ENCODE measurements at regions not wholly inside any gene's neighbourhood (a gene's known extent, or its start where the extent isn't known, plus 50 kb on each side); places are given as distances from the start of the nearest gene placed in this dataset.

DNA sequence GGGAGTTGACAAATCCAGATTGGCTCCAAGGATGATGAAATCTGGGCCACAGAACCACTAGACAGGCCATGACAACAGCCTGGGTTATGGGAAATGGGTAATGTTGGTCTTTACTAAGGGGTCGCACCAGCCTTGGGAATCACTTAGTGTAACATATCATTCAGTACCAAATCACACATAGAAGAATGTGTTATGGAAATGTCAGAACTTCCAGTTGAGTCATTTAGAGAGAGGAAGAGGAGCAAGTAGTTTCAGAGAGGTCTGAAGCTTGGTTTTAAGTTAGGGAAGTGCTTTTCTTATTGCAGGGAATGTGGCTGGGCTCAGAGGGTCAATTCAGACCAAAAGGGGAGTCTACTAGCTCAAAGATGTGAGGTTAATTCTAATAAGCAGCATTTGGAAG is 241.6 kb upstream of the ZPLD1 start:
- TF ChIP-seq, protein P1, sequence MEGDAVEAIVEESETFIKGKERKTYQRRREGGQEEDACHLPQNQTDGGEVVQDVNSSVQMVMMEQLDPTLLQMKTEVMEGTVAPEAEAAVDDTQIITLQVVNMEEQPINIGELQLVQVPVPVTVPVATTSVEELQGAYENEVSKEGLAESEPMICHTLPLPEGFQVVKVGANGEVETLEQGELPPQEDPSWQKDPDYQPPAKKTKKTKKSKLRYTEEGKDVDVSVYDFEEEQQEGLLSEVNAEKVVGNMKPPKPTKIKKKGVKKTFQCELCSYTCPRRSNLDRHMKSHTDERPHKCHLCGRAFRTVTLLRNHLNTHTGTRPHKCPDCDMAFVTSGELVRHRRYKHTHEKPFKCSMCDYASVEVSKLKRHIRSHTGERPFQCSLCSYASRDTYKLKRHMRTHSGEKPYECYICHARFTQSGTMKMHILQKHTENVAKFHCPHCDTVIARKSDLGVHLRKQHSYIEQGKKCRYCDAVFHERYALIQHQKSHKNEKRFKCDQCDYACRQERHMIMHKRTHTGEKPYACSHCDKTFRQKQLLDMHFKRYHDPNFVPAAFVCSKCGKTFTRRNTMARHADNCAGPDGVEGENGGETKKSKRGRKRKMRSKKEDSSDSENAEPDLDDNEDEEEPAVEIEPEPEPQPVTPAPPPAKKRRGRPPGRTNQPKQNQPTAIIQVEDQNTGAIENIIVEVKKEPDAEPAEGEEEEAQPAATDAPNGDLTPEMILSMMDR (IDR thresholded peaks at IDR 0.05; ENCODE audit: insufficient read depth, low read depth, low read length): no peak
- POLR2A ChIA-PET: no interaction called here
- CTCF ChIA-PET: interaction anchor here (1.0 to 1.5 kb wide), 2 partner anchors 11 to 28 kb away, joined by 3 read pairs; no protein-coding TSS in a partner anchor

GRCh38 chr3:102194001-102194400 is 240.8 kb upstream of the ZPLD1 start:
- Histone ChIP-seq H3K27me3 (ENCODE audit: control insufficient read depth, insufficient read depth, low read length) (no peaks in the 10 kb centered on the region), H3K36me3 (ENCODE audit: control insufficient read depth, insufficient read depth, low read length) (no peaks in the 10 kb centered on the region), H3K4me3 (ENCODE audit: low read depth, low read length) (no peak overlapping the region)
- TF ChIP-seq, protein P1 (IDR thresholded peaks at IDR 0.05; ENCODE audit: insufficient read depth, low read depth, low read length): no peak
- ChIA-PET CTCF (interaction anchor here (1.0 kb wide), 1 partner anchor 28 kb away, joined by 3 read pairs; no protein-coding TSS in a partner anchor), POLR2A (no interaction called here)
- no peak for DNase-seq (ENCODE audit: low read depth)

More for the DNA sequence above, 241.6 kb upstream of the ZPLD1 start:
- Histone ChIP-seq H3K36me3 (ENCODE audit: control insufficient read depth, insufficient read depth, low read length) (no peaks in the 10 kb centered on the region), H3K27me3 (ENCODE audit: control insufficient read depth, insufficient read depth, low read length) (no peaks in the 10 kb centered on the region), H3K4me3 (ENCODE audit: low read depth, low read length) (no peak overlapping the region)
- no peak for DNase-seq (ENCODE audit: low read depth)

GRCh38 chr3:102194760-102195159 is 240.1 kb upstream of the ZPLD1 start:
- POLR2A ChIA-PET: no interaction called here

GRCh38 chr3:102195198-102195948 is 239.4 kb upstream of the ZPLD1 start:
- ChIA-PET CTCF (interaction anchor here (0.7 to 1.4 kb wide), 3 partner anchors 9 to 110 kb away, joined by 3 read pairs; no protein-coding TSS in a partner anchor), POLR2A (no interaction called here)
- no peaks in the 10 kb centered on the region for H3K27me3 ChIP-seq (ENCODE audit: control insufficient read depth, insufficient read depth, low read length)
- TF ChIP-seq, protein P1 (IDR thresholded peaks at IDR 0.05; ENCODE audit: insufficient read depth, low read depth, low read length): no peak
- no peak for DNase-seq (ENCODE audit: low read depth)
- no peak overlapping the region for H3K4me3 ChIP-seq (ENCODE audit: low read depth, low read length)
- H3K36me3 ChIP-seq (ENCODE audit: control insufficient read depth, insufficient read depth, low read length): no peaks in the 10 kb centered on the region

More at GRCh38 chr3:102194760-102195159, 240.1 kb upstream of the ZPLD1 start:
- Histone ChIP-seq H3K27me3 (ENCODE audit: control insufficient read depth, insufficient read depth, low read length) (no peaks in the 10 kb centered on the region), H3K36me3 (ENCODE audit: control insufficient read depth, insufficient read depth, low read length) (no peaks in the 10 kb centered on the region), H3K4me3 (ENCODE audit: low read depth, low read length) (no peak overlapping the region)
- no peak for DNase-seq (ENCODE audit: low read depth)
- CTCF ChIA-PET: interaction anchor here (1.2 to 1.4 kb wide), 2 partner anchors 9 to 10 kb away, joined by 3 read pairs; no protein-coding TSS in a partner anchor
- TF ChIP-seq, protein P1 (IDR thresholded peaks at IDR 0.05; ENCODE audit: insufficient read depth, low read depth, low read length): no peak

- Histone ChIP-seq H3K36me3 (ENCODE audit: control insufficient read depth, insufficient read depth, low read length) (no peaks in the 10 kb centered on the region), H3K4me3 (ENCODE audit: low read depth, low read length) (no peak overlapping the region), H3K27me3 (ENCODE audit: control insufficient read depth, insufficient read depth, low read length) (no peaks in the 10 kb centered on the region)
- TF ChIP-seq, protein P1 (IDR thresholded peaks at IDR 0.05; ENCODE audit: insufficient read depth, low read depth, low read length): no peak
- ChIA-PET CTCF (interaction anchor here (1.0 to 1.2 kb wide), 2 partner anchors 17 to 29 kb away, joined by 3 to 4 read pairs; no protein-coding TSS in a partner anchor), POLR2A (interaction anchor here (0.7 kb wide), 1 partner anchor 265 kb away, joined by 3 read pairs; no protein-coding TSS in a partner anchor)
- DNase-seq (ENCODE audit: low read depth): no peak
Observed at GRCh38 chr3:102200126-102200525, 234.7 kb upstream of the ZPLD1 start.

Measured in BJ (cell line).